ENCODE measurements at regions not wholly inside any gene's neighbourhood (a gene's known extent, or its start where the extent isn't known, plus 50 kb on each side); places are given as distances from the start of the nearest gene placed in this dataset.
A peak's percentile ranks its signal among the peaks of the same experiment; 100 is the strongest.
"Not testable (repeated sequence)": the region's sequence is repeated elsewhere in the genome, so short reads cannot be mapped to it uniquely, and the experiment has no call there.

GRCh38 chr3:185995352-185995751 is 57.5 kb upstream of the TRA2B start:
- H3K9me3 Mint-ChIP-seq = no peaks in the 10 kb centered on the region
- no peaks in the 10 kb centered on the region for H3K36me3 Mint-ChIP-seq
- ATAC-seq = no peak
- no peak overlapping the region for H3K4me3 Mint-ChIP-seq
- peaks cover 0 to 3% of the 10 kb centered on the region in 2 donors for H3K4me1 Mint-ChIP-seq (ENCODE audit: low read depth in 2 of 2)
- no peak for DNase-seq (ENCODE audit: low spot score)
- H3K27ac Mint-ChIP-seq = no peak overlapping the region
- H3K27me3 Mint-ChIP-seq = peaks cover 18 to 25% of the 10 kb centered on the region in 2 donors

- no peaks in the 10 kb centered on the region for H3K9me3 Mint-ChIP-seq
- peaks cover 0 to 3% of the 10 kb centered on the region in 2 donors for H3K4me1 Mint-ChIP-seq (ENCODE audit: low read depth in 2 of 2)
- DNase-seq (ENCODE audit: low spot score) (no peak), ATAC-seq (no peak)
- no peaks in the 10 kb centered on the region for H3K36me3 Mint-ChIP-seq
- H3K4me3 Mint-ChIP-seq = no peak overlapping the region
- H3K27ac Mint-ChIP-seq = no peak overlapping the region
- peaks cover 15 to 25% of the 10 kb centered on the region in 2 donors for H3K27me3 Mint-ChIP-seq
Measured at GRCh38 chr3:185992831-185993374, 55.1 kb upstream of the TRA2B start.

- not testable (repeated sequence) for H3K27ac Mint-ChIP-seq; H3K9me3 Mint-ChIP-seq; DNase-seq (ENCODE audit: low spot score); H3K4me1 Mint-ChIP-seq (ENCODE audit: low read depth in 2 of 2); H3K4me3 Mint-ChIP-seq; H3K36me3 Mint-ChIP-seq
- H3K27me3 Mint-ChIP-seq = peaks cover 12 to 25% of the 10 kb centered on the region in 2 donors
- peak in 1 of 2 donors; percentile 25 for ATAC-seq
Measured at GRCh38 chr3:185990995-185991394, 53.2 kb upstream of the TRA2B start.

- H3K4me3 Mint-ChIP-seq = no peak overlapping the region
- H3K27me3 Mint-ChIP-seq = peaks cover 13 to 22% of the 10 kb centered on the region in 2 donors
- no peak overlapping the region for H3K27ac Mint-ChIP-seq
- ATAC-seq (peak in 1 of 2 donors; percentile 33), DNase-seq (ENCODE audit: low spot score) (no peak)
- H3K4me1 Mint-ChIP-seq (ENCODE audit: low read depth in 2 of 2) = peaks cover 0 to 3% of the 10 kb centered on the region in 2 donors
- no peaks in the 10 kb centered on the region for H3K36me3 Mint-ChIP-seq
- H3K9me3 Mint-ChIP-seq = no peaks in the 10 kb centered on the region
Measured at GRCh38 chr3:185989511-185989910, 51.7 kb upstream of the TRA2B start.

DNA sequence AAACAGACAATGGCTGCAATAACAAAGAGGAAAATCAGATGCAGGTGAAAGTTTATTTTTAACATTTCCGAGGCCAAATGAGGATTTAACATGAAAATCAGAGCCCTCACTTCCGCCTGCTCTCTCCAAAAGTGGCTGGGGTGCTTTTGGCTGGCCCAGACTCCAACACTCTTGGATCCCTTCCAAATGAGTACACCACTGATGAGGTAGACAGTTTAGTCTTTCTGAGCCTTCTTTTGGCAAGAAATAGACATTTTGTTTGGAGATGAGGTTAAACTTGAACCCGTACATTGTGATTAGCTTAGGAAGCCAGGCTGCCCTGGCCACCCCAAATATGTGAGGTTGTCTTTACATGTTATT is 51.0 kb upstream of the TRA2B start:
- Mint-ChIP-seq H3K36me3 (no peaks in the 10 kb centered on the region), H3K27me3 (peaks cover 13 to 25% of the 10 kb centered on the region in 2 donors), H3K4me3 (no peak overlapping the region), H3K9me3 (no peaks in the 10 kb centered on the region), H3K4me1 (ENCODE audit: low read depth in 2 of 2) (peaks cover 0 to 3% of the 10 kb centered on the region in 2 donors), H3K27ac (no peak overlapping the region)
- DNase-seq (ENCODE audit: low spot score) (no peak), ATAC-seq (no peak)

- no peak for DNase-seq (ENCODE audit: low spot score)
- no peak for ATAC-seq
- peak overlapping the region in 1 of 2 donors; percentile 52 for H3K27ac Mint-ChIP-seq
- peaks cover 13 to 25% of the 10 kb centered on the region in 2 donors for H3K27me3 Mint-ChIP-seq
- no peak overlapping the region for H3K4me3 Mint-ChIP-seq
- H3K36me3 Mint-ChIP-seq = no peaks in the 10 kb centered on the region
- peaks cover 4 to 7% of the 10 kb centered on the region in 2 donors for H3K4me1 Mint-ChIP-seq (ENCODE audit: low read depth in 2 of 2)
- H3K9me3 Mint-ChIP-seq = no peaks in the 10 kb centered on the region
Measured at GRCh38 chr3:185988080-185988815, 50.4 kb upstream of the TRA2B start.
